PC-9 (cell line): ENCODE measurements at regions not wholly inside any gene's neighbourhood (a gene's known extent, or its start where the extent isn't known, plus 50 kb on each side); places are given as distances from the start of the nearest gene placed in this dataset.

ENCODE experiments used
- BruUV-seq: library from RNA; stranded (reverse); fragments of 400-500 nt; replicated peaks from 2 replicates; lab custom pipeline; 2021; lab: Mats Ljungman, UMichigan
- CTCF ChIA-PET: fragments of 300-600 bp; sonication (Branson Sonifier 250); formaldehyde crosslinking; loops from one replicate; lab custom pipeline; 2022; ENCODE audit warnings: antibody characterized with exemption; lab: Charles Lee
- POLR2A ChIA-PET: fragments of 300-600 bp; sonication (Branson Sonifier 250); formaldehyde crosslinking; loops from one replicate; lab custom pipeline; 2022; ENCODE audit warnings: antibody characterized with exemption; ENCODE audit not compliant: unreplicated experiment; lab: Charles Lee
- DNase-seq, 2 experiments: peaks; one replicate each; pipeline versions ENCODE4 v3.0.0 to v3.0.0-alpha.2; 2015 to 2022; ENCODE audit warnings: mixed read lengths in 1 of 2
- H2AFZ ChIP-seq: fragments of 200-600 bp; sonication (generic); 2 replicates; pipeline ENCODE4 v1.8.1; 2017; ENCODE audit warnings: antibody characterized with exemption
- H3F3A ChIP-seq: fragments of 200-600 bp; sonication (generic); 2 replicates; pipeline ENCODE4 v1.8.1; 2017; ENCODE audit warnings: antibody characterized with exemption, mild to moderate bottlenecking, low read depth; ENCODE audit not compliant: insufficient read depth
- H3K27ac ChIP-seq: fragments of 200-600 bp; sonication (generic); 2 replicates; pipeline ENCODE4 v1.6.1; 2016; ENCODE audit warnings: mixed run types
- H3K27me3 ChIP-seq: fragments of 200-600 bp; sonication (generic); 2 replicates; pipeline ENCODE4 v1.6.1; 2016; ENCODE audit warnings: low read depth, mixed run types; ENCODE audit not compliant: insufficient read depth
- H3K36me3 ChIP-seq: fragments of 200-600 bp; sonication (generic); 2 replicates; pipeline ENCODE4 v1.6.1; 2016; ENCODE audit warnings: low read depth, mixed run types
- H3K4me1 ChIP-seq: fragments of 200-600 bp; sonication (generic); replicated peaks from 2 replicates; pipeline ENCODE4 v1.6.1; 2016; ENCODE audit warnings: mixed run types; ENCODE audit not compliant: insufficient read depth
- H3K4me2 ChIP-seq: fragments of 200-600 bp; sonication (generic); 2 replicates; pipeline ENCODE4 v1.6.1; 2017; ENCODE audit warnings: mixed run types
- H3K4me3 ChIP-seq: fragments of 200-600 bp; sonication (generic); 2 replicates; pipeline ENCODE4 v1.6.1; 2016; ENCODE audit warnings: mixed run types
- H3K79me2 ChIP-seq: fragments of 200-600 bp; sonication (generic); 2 replicates; pipeline ENCODE4 v1.6.1; 2017; ENCODE audit warnings: low read depth, mixed run types
- H3K9me2 ChIP-seq: fragments of 200-600 bp; sonication (generic); 2 replicates; pipeline ENCODE4 v1.8.1; 2017; ENCODE audit warnings: mild to moderate bottlenecking; ENCODE audit not compliant: insufficient read depth
- H3K9me3 ChIP-seq: fragments of 200-600 bp; sonication (generic); 2 replicates; pipeline ENCODE4 v1.8.1; 2016; ENCODE audit warnings: low read depth; ENCODE audit not compliant: insufficient read depth
- H4K20me1 ChIP-seq: fragments of 200-600 bp; sonication (generic); 2 replicates; pipeline ENCODE4 v1.8.1; 2017; ENCODE audit not compliant: insufficient read depth
- EZH2 ChIP-seq: fragments of 200-600 bp; sonication (generic); IDR thresholded peaks from 2 replicates; pipeline ENCODE4 v1.8.0; 2017; ENCODE audit warnings: antibody characterized with exemption, low read depth
- intact Hi-C: fragments of 100-400 bp; cut with micrococcal nuclease; formaldehyde crosslinking; loops from one replicate; pipeline ENCODE4 v1.10.0; 2022; ENCODE audit not compliant: unreplicated experiment
- TF ChIP-seq, protein P1 (sequence below): fragments of 200-600 bp; sonication (generic); conservative IDR thresholded peaks from 2 replicates; pipeline ENCODE4 v1.6.1; 2017; ENCODE audit warnings: mixed run types, antibody characterized with exemption, mild to moderate bottlenecking, moderate library complexity

- intact Hi-C loops, result no loop called here
- no peak overlapping the region for H3K27ac ChIP-seq
- ChIA-PET CTCF (no interaction called here), POLR2A (no interaction called here)
- no peak overlapping the region for H3K4me2 ChIP-seq
- H3K4me3 ChIP-seq, result no peak overlapping the region
- no peaks in the 10 kb centered on the region for H4K20me1 ChIP-seq
- BruUV-seq, result no TSS peak
- no peaks in the 10 kb centered on the region for H3F3A ChIP-seq
- H2AFZ ChIP-seq, result no peak overlapping the region
- H3K79me2 ChIP-seq, result no peaks in the 10 kb centered on the region
- H3K9me3 ChIP-seq, result no peaks in the 10 kb centered on the region
- no peaks in the 10 kb centered on the region for H3K27me3 ChIP-seq
- H3K9me2 ChIP-seq, result no peaks in the 10 kb centered on the region
- DNase-seq, result no peak
- no peaks in the 10 kb centered on the region for H3K4me1 ChIP-seq
- TF ChIP-seq, protein P1, sequence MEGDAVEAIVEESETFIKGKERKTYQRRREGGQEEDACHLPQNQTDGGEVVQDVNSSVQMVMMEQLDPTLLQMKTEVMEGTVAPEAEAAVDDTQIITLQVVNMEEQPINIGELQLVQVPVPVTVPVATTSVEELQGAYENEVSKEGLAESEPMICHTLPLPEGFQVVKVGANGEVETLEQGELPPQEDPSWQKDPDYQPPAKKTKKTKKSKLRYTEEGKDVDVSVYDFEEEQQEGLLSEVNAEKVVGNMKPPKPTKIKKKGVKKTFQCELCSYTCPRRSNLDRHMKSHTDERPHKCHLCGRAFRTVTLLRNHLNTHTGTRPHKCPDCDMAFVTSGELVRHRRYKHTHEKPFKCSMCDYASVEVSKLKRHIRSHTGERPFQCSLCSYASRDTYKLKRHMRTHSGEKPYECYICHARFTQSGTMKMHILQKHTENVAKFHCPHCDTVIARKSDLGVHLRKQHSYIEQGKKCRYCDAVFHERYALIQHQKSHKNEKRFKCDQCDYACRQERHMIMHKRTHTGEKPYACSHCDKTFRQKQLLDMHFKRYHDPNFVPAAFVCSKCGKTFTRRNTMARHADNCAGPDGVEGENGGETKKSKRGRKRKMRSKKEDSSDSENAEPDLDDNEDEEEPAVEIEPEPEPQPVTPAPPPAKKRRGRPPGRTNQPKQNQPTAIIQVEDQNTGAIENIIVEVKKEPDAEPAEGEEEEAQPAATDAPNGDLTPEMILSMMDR, result no peak
- H3K36me3 ChIP-seq, result no peaks in the 10 kb centered on the region
Measured at GRCh38 chr6:4560221-4561077, 215.8 kb upstream of the CDYL start.

DNA sequence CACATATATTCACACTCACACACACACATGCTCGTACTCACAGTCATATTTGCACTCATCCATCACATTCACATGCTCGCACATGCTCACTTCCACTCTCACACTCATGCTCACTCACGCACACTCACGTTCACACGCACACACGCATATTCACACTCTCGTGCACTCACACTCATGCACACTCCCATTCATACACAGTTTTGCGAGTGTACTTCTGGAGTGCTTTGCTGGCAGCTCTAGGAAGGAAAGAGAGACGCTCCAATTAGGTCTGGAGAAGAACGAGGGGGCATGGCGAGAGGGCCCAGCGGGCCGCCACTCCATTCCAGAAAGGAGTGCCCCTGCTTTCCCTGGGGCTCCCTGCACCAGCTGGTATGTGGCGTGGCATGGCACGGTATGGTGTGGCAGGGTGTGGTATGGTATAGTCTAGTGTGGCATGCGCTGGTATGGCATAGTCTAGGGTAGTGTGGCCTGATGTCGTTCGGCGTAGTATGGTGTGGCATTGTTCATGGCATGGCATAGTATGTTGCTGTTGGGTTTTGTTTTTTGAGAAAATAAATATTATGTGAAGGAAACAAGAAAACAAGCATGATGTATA is 216.8 kb upstream of the CDYL start:
- CTCF ChIA-PET, result no interaction called here

DNA sequence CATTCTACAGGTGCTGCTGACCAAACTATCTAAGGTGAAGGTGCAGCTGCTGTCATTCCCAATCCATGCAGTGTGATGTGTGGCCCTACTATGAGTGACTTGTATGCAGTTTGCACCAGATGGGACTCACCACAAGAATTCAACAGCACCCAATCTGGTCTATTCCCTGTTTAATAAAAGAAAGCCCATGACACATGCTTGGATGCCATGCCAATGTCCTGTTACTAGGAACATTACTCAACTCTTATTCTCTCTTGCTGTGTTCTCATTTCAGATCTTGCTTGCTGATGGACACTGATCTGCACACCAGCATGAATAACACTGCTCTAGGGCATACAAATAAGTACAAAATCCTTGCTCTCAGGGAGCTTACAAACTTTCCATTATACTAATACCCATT is 221.6 kb upstream of the CDYL start:
- CTCF ChIA-PET, result no interaction called here

More for the DNA sequence above, 216.8 kb upstream of the CDYL start:
- H3K9me2 ChIP-seq, result no peaks in the 10 kb centered on the region
- POLR2A ChIA-PET, result no interaction called here
- no peak overlapping the region for H2AFZ ChIP-seq
- no TSS peak for BruUV-seq
- H3K27me3 ChIP-seq, result no peaks in the 10 kb centered on the region
- no peak for TF ChIP-seq EZH2
- TF ChIP-seq, protein P1, result no peak
- DNase-seq, result no peak
- H3F3A ChIP-seq, result no peaks in the 10 kb centered on the region
- no peak overlapping the region for H3K27ac ChIP-seq
- H3K79me2 ChIP-seq, result no peaks in the 10 kb centered on the region
- H3K9me3 ChIP-seq, result no peaks in the 10 kb centered on the region
- H3K4me1 ChIP-seq, result no peaks in the 10 kb centered on the region
- no peaks in the 10 kb centered on the region for H4K20me1 ChIP-seq
- H3K4me2 ChIP-seq, result no peak overlapping the region
- no peak overlapping the region for H3K4me3 ChIP-seq
- intact Hi-C loops, result no loop called here
- H3K36me3 ChIP-seq, result no peaks in the 10 kb centered on the region

More for the DNA sequence above, 221.6 kb upstream of the CDYL start:
- TF ChIP-seq EZH2, result no peak
- TF ChIP-seq, protein P1, result no peak
- no peaks in the 10 kb centered on the region for H3F3A ChIP-seq
- H2AFZ ChIP-seq, result no peak overlapping the region
- no peaks in the 10 kb centered on the region for H3K4me1 ChIP-seq
- no peaks in the 10 kb centered on the region for H3K36me3 ChIP-seq
- no peak for DNase-seq
- no peaks in the 10 kb centered on the region for H3K9me3 ChIP-seq
- no TSS peak for BruUV-seq
- H3K79me2 ChIP-seq, result no peaks in the 10 kb centered on the region
- H3K27ac ChIP-seq, result no peak overlapping the region
- no peaks in the 10 kb centered on the region for H4K20me1 ChIP-seq
- H3K4me3 ChIP-seq, result no peak overlapping the region
- no peaks in the 10 kb centered on the region for H3K27me3 ChIP-seq
- intact Hi-C loops, result no loop called here
- POLR2A ChIA-PET, result interaction anchor here (0.6 kb wide), 1 partner anchor 1200 kb away, joined by 3 read pairs; no protein-coding TSS in a partner anchor
- H3K9me2 ChIP-seq, result no peaks in the 10 kb centered on the region
- no peak overlapping the region for H3K4me2 ChIP-seq
